H1 (cell line): ENCODE measurements at regions not wholly inside any gene's neighbourhood (a gene's known extent, or its start where the extent isn't known, plus 50 kb on each side); places are given as distances from the start of the nearest gene placed in this dataset.

Experiments used
- CTCF ChIA-PET: fragments of 300-600 bp; sonication (Branson Sonifier 250); formaldehyde crosslinking; loops from one replicate; lab custom pipeline; 2021; ENCODE audit not compliant: partially characterized antibody; lab: Charles Lee
- POLR2A ChIA-PET: fragments of 300-600 bp; sonication (Branson Sonifier 250); formaldehyde crosslinking; loops from one replicate; lab custom pipeline; 2021; ENCODE audit warnings: inconsistent platforms; ENCODE audit not compliant: partially characterized antibody; lab: Charles Lee
- DNase-seq, 2 experiments: peaks; one replicate each; pipeline versions ENCODE4 v3.0.0 to v3.0.0-alpha.2; 2010 to 2022; ENCODE audit warnings: low spot score in 2 of 2, low read depth in 1 of 2, mixed read lengths in 1 of 2
- FAIRE-seq: peaks from 2 replicates; lab custom pipeline; 2011; peaks lifted over from hg19 to GRCh38; lab: Jason Lieb, UNC
- H2AFZ ChIP-seq: 2 replicates; pipeline ENCODE4 v1.8.1; 2012; ENCODE audit warnings: low read length, inconsistent platforms
- H2AK5ac ChIP-seq: 2 replicates; pipeline ENCODE4 v1.6.1; 2013; ENCODE audit warnings: low read depth, low read length
- H2BK120ac ChIP-seq: replicated peaks from 2 replicates; pipeline ENCODE3; 2013; ENCODE audit warnings: low read depth, low read length, inconsistent platforms
- H2BK12ac ChIP-seq: 2 replicates; pipeline ENCODE4 v1.6.1; 2013; ENCODE audit warnings: low read depth, low read length
- H2BK15ac ChIP-seq: 2 replicates; pipeline ENCODE4 v1.6.1; 2013; ENCODE audit warnings: low read length
- H2BK20ac ChIP-seq: 2 replicates; pipeline ENCODE4 v1.6.1; 2013; ENCODE audit warnings: low read length
- H2BK5ac ChIP-seq: 2 replicates; pipeline ENCODE4 v1.6.1; 2013; ENCODE audit warnings: low read depth, low read length
- H3K14ac ChIP-seq: 2 replicates; pipeline ENCODE4 v1.6.1; 2013; ENCODE audit warnings: inconsistent platforms; ENCODE audit not compliant: insufficient read length
- H3K18ac ChIP-seq: 2 replicates; pipeline ENCODE4 v1.6.1; 2013; ENCODE audit warnings: low read length; ENCODE audit errors: extremely low read depth
- H3K23ac ChIP-seq: 2 replicates; pipeline ENCODE4 v1.6.1; 2013; ENCODE audit warnings: inconsistent platforms; ENCODE audit not compliant: insufficient read length
- H3K23me2 ChIP-seq: 2 replicates; pipeline ENCODE4 v1.6.1; 2013; ENCODE audit warnings: low read depth, low read length
- H3K27ac ChIP-seq: 2 replicates; pipeline ENCODE4 v1.6.1; 2011; ENCODE audit warnings: low read depth, low read length, inconsistent platforms
- H3K27me3 ChIP-seq, 4 experiments: replicated peaks in 1 of 4; 1 replicate in 1 of 4; 2 replicates in 3 of 4; pipeline versions ENCODE4 v1.6.1 to v1.8.1; 2011 to 2013; ENCODE audit warnings: low read length in 3 of 4, mild to moderate bottlenecking in 3 of 4, inconsistent platforms in 2 of 4, mixed read lengths in 2 of 4, moderate library complexity in 1 of 4; ENCODE audit not compliant: control insufficient read depth in 3 of 4, insufficient read depth in 3 of 4; ENCODE audit errors: extremely low read depth in 1 of 4
- H3K36me3 ChIP-seq, 4 experiments: 2 replicates each; pipeline versions ENCODE4 v1.6.1 to v1.8.1; 2011 to 2013; ENCODE audit warnings: mild to moderate bottlenecking in 4 of 4, low read length in 3 of 4, moderate library complexity in 2 of 4, control low read depth in 1 of 4, inconsistent platforms in 1 of 4; ENCODE audit not compliant: insufficient read depth in 4 of 4, control insufficient read depth in 2 of 4
- H3K4ac ChIP-seq: replicated peaks from 2 replicates; pipeline ENCODE3; 2013; ENCODE audit warnings: low read length, low read depth, mixed read lengths, inconsistent platforms; ENCODE audit not compliant: insufficient read length
- H3K4me1 ChIP-seq, 4 experiments: replicated peaks in 1 of 4; 1 replicate in 1 of 4; 2 replicates in 3 of 4; pipeline versions ENCODE4 v1.6.1 to v1.8.1; 2011 to 2013; ENCODE audit warnings: low read length in 3 of 4, inconsistent platforms in 2 of 4, mixed read lengths in 1 of 4; ENCODE audit not compliant: insufficient read depth in 4 of 4, control insufficient read depth in 3 of 4
- H3K4me2 ChIP-seq, 2 experiments: 2 replicates each; pipeline versions ENCODE4 v1.6.1 to v1.8.1; 2011 to 2013; ENCODE audit warnings: low read depth in 2 of 2, low read length in 2 of 2, control low read depth in 1 of 2, inconsistent platforms in 1 of 2, mild to moderate bottlenecking in 1 of 2; ENCODE audit not compliant: insufficient read depth in 1 of 2
- H3K4me3 ChIP-seq, 4 experiments: fragments of 200-600, 300-600 bp in 1 of 4; sonication (generic), shearing (Covaris generic), sonication (Bioruptor Twin) in 1 of 4; 2 replicates each; pipeline versions ENCODE4 v1.5.1 to v1.8.1; 2011 to 2016; ENCODE audit warnings: low read length in 4 of 4, low read depth in 3 of 4, control low read depth in 2 of 4, inconsistent platforms in 2 of 4, mild to moderate bottlenecking in 2 of 4, mixed read lengths in 1 of 4, moderate library complexity in 1 of 4; ENCODE audit not compliant: insufficient read depth in 2 of 4; ENCODE audit errors: extremely low read depth in 1 of 4
- H3K56ac ChIP-seq: replicated peaks from 2 replicates; pipeline ENCODE3; 2013; ENCODE audit warnings: low read depth, mild to moderate bottlenecking, mixed read lengths, low read length, inconsistent platforms; ENCODE audit not compliant: insufficient read length
- H3K79me1 ChIP-seq: 2 replicates; pipeline ENCODE4 v1.6.1; 2013; ENCODE audit warnings: low read depth, low read length, control low read depth
- H3K79me2 ChIP-seq, 2 experiments: 2 replicates each; pipeline versions ENCODE4 v1.6.1 to v1.8.1; 2012 to 2013; ENCODE audit warnings: low read length in 2 of 2, mild to moderate bottlenecking in 2 of 2, inconsistent platforms in 1 of 2; ENCODE audit not compliant: insufficient read depth in 2 of 2, control insufficient read depth in 1 of 2
- H3K9ac ChIP-seq, 4 experiments: replicated peaks in 1 of 4; 1 replicate in 1 of 4; 2 replicates in 3 of 4; pipeline versions ENCODE4 v1.6.1 to v1.8.1; 2011 to 2013; ENCODE audit warnings: low read depth in 3 of 4, low read length in 3 of 4, control low read depth in 2 of 4, mild to moderate bottlenecking in 2 of 4, moderate library complexity in 2 of 4, inconsistent platforms in 1 of 4; ENCODE audit errors: extremely low read depth in 1 of 4
- H3K9me3 ChIP-seq, 2 experiments: 2 replicates each; pipeline versions ENCODE4 v1.6.1 to v1.8.1; 2012 to 2013; ENCODE audit warnings: mild to moderate bottlenecking in 2 of 2, moderate library complexity in 2 of 2, control low read depth in 1 of 2, inconsistent platforms in 1 of 2, low read depth in 1 of 2, low read length in 1 of 2, mixed read lengths in 1 of 2; ENCODE audit not compliant: insufficient read depth in 2 of 2
- H4K20me1 ChIP-seq, 2 experiments: replicated peaks in 1 of 2; 2 replicates each; pipeline versions ENCODE3 to v1.8.1; 2011 to 2013; ENCODE audit warnings: inconsistent platforms in 2 of 2, low read length in 2 of 2, mild to moderate bottlenecking in 1 of 2; ENCODE audit not compliant: insufficient read depth in 2 of 2, control insufficient read depth in 1 of 2
- H4K5ac ChIP-seq: 2 replicates; pipeline ENCODE4 v1.6.1; 2013; ENCODE audit warnings: low read length, low read depth, mixed read lengths, inconsistent platforms; ENCODE audit not compliant: insufficient read length
- H4K8ac ChIP-seq: 2 replicates; pipeline ENCODE4 v1.8.0; 2013; ENCODE audit warnings: mild to moderate bottlenecking, moderate library complexity, low read length, inconsistent platforms; ENCODE audit not compliant: insufficient read depth; ENCODE audit errors: extremely low read depth
- H4K91ac ChIP-seq: replicated peaks from 2 replicates; pipeline ENCODE3; 2013; ENCODE audit warnings: low read length, mixed read lengths, inconsistent platforms; ENCODE audit not compliant: insufficient read length
- BCL11A ChIP-seq, 2 experiments: IDR thresholded peaks; one replicate each; pipeline ENCODE4 v1.6.1; 2011; ENCODE audit warnings: low read depth in 2 of 2, low read length in 2 of 2, mild to moderate bottlenecking in 2 of 2
- GABPA ChIP-seq: IDR thresholded peaks from 2 replicates; pipeline ENCODE4 v1.6.1; 2011; ENCODE audit warnings: mild to moderate bottlenecking, low read length, moderate library complexity, borderline replicate concordance; ENCODE audit not compliant: insufficient read depth
- POU5F1 ChIP-seq: IDR thresholded peaks from 2 replicates; pipeline ENCODE4 v1.6.1; 2011; ENCODE audit warnings: low read depth, mild to moderate bottlenecking, low read length, moderate library complexity
- TAF1 ChIP-seq: IDR thresholded peaks from 2 replicates; pipeline ENCODE4 v1.6.1; 2011; ENCODE audit warnings: mild to moderate bottlenecking, low read depth, low read length
- WGBS, 2 experiments: shearing (Covaris generic) in 1 of 2; methylation state at CpG; one replicate each; pipeline versions ENCODE4 v1.1.6 to v1.1.7; 2013 to 2015; ENCODE audit warnings: low lambda C conversion rate in 2 of 2, mixed read lengths in 2 of 2, inconsistent platforms in 1 of 2, low coverage in 1 of 2, missing lambda C conversion rate in 1 of 2; ENCODE audit not compliant: insufficient replicate concordance in 2 of 2, insufficient coverage in 1 of 2, insufficient read length in 1 of 2; ENCODE audit errors: extremely low coverage in 1 of 2, missing lambda C conversion rate in 1 of 2; 5-methylcytosine and 5-hydroxymethylcytosine counted together

- Histone ChIP-seq H4K91ac (no peak overlapping the region), H3K4me1 (no peaks in the 10 kb centered on the region), H3K27ac (no peak overlapping the region), H2BK12ac (no peak overlapping the region), H4K5ac (no peak overlapping the region), H3K36me3 (no peaks in the 10 kb centered on the region), H3K79me2 (no peaks in the 10 kb centered on the region), H4K8ac (no peak overlapping the region), H3K23me2 (no peaks in the 10 kb centered on the region), H2BK5ac (no peak overlapping the region), H2AK5ac (no peak overlapping the region), H3K4me2 (no peak overlapping the region), H3K9me3 (no peaks in the 10 kb centered on the region), H3K18ac (no peak overlapping the region), H3K4me3 (no peak overlapping the region), H2BK120ac (no peak overlapping the region), H3K9ac (no peak overlapping the region), H3K56ac (no peak overlapping the region), H3K79me1 (no peaks in the 10 kb centered on the region), H2BK15ac (no peak overlapping the region), H2BK20ac (no peak overlapping the region), H3K23ac (no peak overlapping the region), H3K4ac (no peak overlapping the region), H3K14ac (no peak overlapping the region), H3K27me3 (no peaks in the 10 kb centered on the region), H2AFZ (0 out of 2 replicates have a peak overlapping the region, but pooled peaks have one; percentile 6), H4K20me1 (no peaks in the 10 kb centered on the region)
- ChIA-PET CTCF (no interaction called here), POLR2A (no interaction called here)
- WGBS, 2 experiments: 87% methylated on average over 2 of the region's 2 CpGs; no CpG with 5 or more reads in 1 of the 2 experiments
- FAIRE-seq (no peak), DNase-seq (no peak)
- TF ChIP-seq TAF1 (no peak), GABPA (no peak), BCL11A (IDR thresholded peaks at IDR 0.05; ENCODE audit: low read depth in 2 of 2, low read length in 2 of 2) (no peak), POU5F1 (no peak)
Measured at GRCh38 chr6:27081931-27082330, 165.6 kb upstream of the PRSS16 start.
